Neutrophil (primary cell): ENCODE measurements at regions not wholly inside any gene's neighbourhood (a gene's known extent, or its start where the extent isn't known, plus 50 kb on each side); places are given as distances from the start of the nearest gene placed in this dataset.

Experiments
- H3K27ac ChIP-seq: fragments of 200-600 bp; sonication (generic); 2 replicates; pipeline ENCODE4 v1.5.1; 2016; ENCODE audit warnings: mild to moderate bottlenecking, moderate library complexity
- H3K27me3 ChIP-seq: fragments of 200-600 bp; sonication (generic); 2 replicates; pipeline ENCODE4 v1.6.0; 2016; ENCODE audit warnings: mild to moderate bottlenecking
- H3K36me3 ChIP-seq: fragments of 200-600 bp; sonication (generic); 2 replicates; pipeline ENCODE4 v1.5.1; 2017
- H3K4me1 ChIP-seq, 2 experiments: fragments of 200-600 bp in 1 of 2; sonication (generic) in 1 of 2; 1 replicate in 1 of 2; 2 replicates in 1 of 2; pipeline versions ENCODE4 v1.5.1 to v1.6.1; 2013 to 2016; ENCODE audit warnings: low read depth in 1 of 2, low read length in 1 of 2, mild to moderate bottlenecking in 1 of 2, moderate library complexity in 1 of 2; ENCODE audit not compliant: control insufficient read depth in 1 of 2, insufficient read depth in 1 of 2
- H3K4me3 ChIP-seq, 2 experiments: fragments of 200-600 bp in 1 of 2; sonication (generic) in 1 of 2; 1 replicate in 1 of 2; 2 replicates in 1 of 2; pipeline ENCODE4 v1.5.1; 2013 to 2016; ENCODE audit warnings: low read depth in 1 of 2, low read length in 1 of 2, mild to moderate bottlenecking in 1 of 2, moderate library complexity in 1 of 2
- H3K9me3 ChIP-seq: fragments of 200-600 bp; sonication (generic); 2 replicates; pipeline ENCODE4 v1.5.1; 2016
- CTCF ChIP-seq: fragments of 200-600 bp; sonication (generic); IDR thresholded peaks from 2 replicates; pipeline ENCODE4 v1.5.1; 2016; ENCODE audit warnings: antibody characterized with exemption

- Histone ChIP-seq H3K27me3 (no peaks in the 10 kb centered on the region), H3K27ac (no peak overlapping the region), H3K9me3 (no peaks in the 10 kb centered on the region), H3K4me3 (no peak overlapping the region), H3K4me1 (no peaks in the 10 kb centered on the region), H3K36me3 (no peaks in the 10 kb centered on the region)
- no peak for TF ChIP-seq CTCF
Observed at GRCh38 chr13:83214452-83214851, 667.8 kb downstream of the SLITRK1 start.

- Histone ChIP-seq H3K27ac (no peak overlapping the region), H3K4me1 (no peaks in the 10 kb centered on the region), H3K4me3 (no peak overlapping the region), H3K27me3 (no peaks in the 10 kb centered on the region), H3K36me3 (no peaks in the 10 kb centered on the region), H3K9me3 (no peaks in the 10 kb centered on the region)
- no peak for TF ChIP-seq CTCF
Observed at GRCh38 chr13:83211301-83211700, 671.0 kb downstream of the SLITRK1 start.

GRCh38 chr13:83204886-83205285 is 677.4 kb downstream of the SLITRK1 start:
- no peak for TF ChIP-seq CTCF
- Histone ChIP-seq H3K27me3 (no peaks in the 10 kb centered on the region), H3K4me3 (no peak overlapping the region), H3K36me3 (no peaks in the 10 kb centered on the region), H3K27ac (no peak overlapping the region), H3K9me3 (no peaks in the 10 kb centered on the region), H3K4me1 (no peaks in the 10 kb centered on the region)

- Histone ChIP-seq H3K36me3 (no peaks in the 10 kb centered on the region), H3K27ac (no peak overlapping the region), H3K9me3 (no peaks in the 10 kb centered on the region), H3K4me1 (no peaks in the 10 kb centered on the region), H3K4me3 (no peak overlapping the region), H3K27me3 (no peaks in the 10 kb centered on the region)
- TF ChIP-seq CTCF, result no peak
Observed at GRCh38 chr13:83201506-83201905, 680.8 kb downstream of the SLITRK1 start.

GRCh38 chr13:83197316-83197715 is 685.0 kb downstream of the SLITRK1 start:
- Histone ChIP-seq H3K4me3 (no peak overlapping the region), H3K9me3 (no peaks in the 10 kb centered on the region), H3K27ac (no peak overlapping the region), H3K36me3 (no peaks in the 10 kb centered on the region), H3K4me1 (no peaks in the 10 kb centered on the region), H3K27me3 (no peaks in the 10 kb centered on the region)
- no peak for TF ChIP-seq CTCF

GRCh38 chr13:83190020-83190419 is 692.3 kb downstream of the SLITRK1 start:
- Histone ChIP-seq H3K27me3 (no peaks in the 10 kb centered on the region), H3K27ac (no peak overlapping the region), H3K9me3 (no peaks in the 10 kb centered on the region), H3K4me1 (no peaks in the 10 kb centered on the region), H3K36me3 (no peaks in the 10 kb centered on the region), H3K4me3 (no peak overlapping the region)
- no peak for TF ChIP-seq CTCF
